ENCODE measurements at regions not wholly inside any gene's neighbourhood (a gene's known extent, or its start where the extent isn't known, plus 50 kb on each side); places are given as distances from the start of the nearest gene placed in this dataset.
"Not testable (repeated sequence)": the region's sequence is repeated elsewhere in the genome, so short reads cannot be mapped to it uniquely, and the experiment has no call there.

- H3K4me2 ChIP-seq (ENCODE audit: insufficient read depth, low read length, poor library complexity, severe bottlenecking), result no peak overlapping the region
- DNase-seq (ENCODE audit: low spot score), result no peak
- no peak overlapping the region for H2BK12ac ChIP-seq (ENCODE audit: low read length)
- no peak overlapping the region for H3K18ac ChIP-seq (ENCODE audit: low read length)
- H2AK5ac ChIP-seq (ENCODE audit: low read depth, low read length), result no peak overlapping the region
- no peak overlapping the region for H2BK120ac ChIP-seq (ENCODE audit: low read depth, low read length)
- H3K36me3 ChIP-seq (replicated peaks in 1 of 2; ENCODE audit: control insufficient read depth in 2 of 2, insufficient read depth in 2 of 2, low read length in 2 of 2), result no peaks in the 10 kb centered on the region
- no peaks in the 10 kb centered on the region for H3K79me1 ChIP-seq (ENCODE audit: low read depth, low read length)
- H3K4ac ChIP-seq (ENCODE audit: low read length), result no peak overlapping the region
- H3K9ac ChIP-seq (ENCODE audit: low read depth, low read length, poor library complexity), result no peak overlapping the region
- no peak overlapping the region for H3K23ac ChIP-seq (ENCODE audit: low read depth, low read length, poor library complexity)
- no peak overlapping the region for H3K27ac ChIP-seq (replicated peaks; ENCODE audit: low read length)
- H2BK5ac ChIP-seq (ENCODE audit: low read length), result no peak overlapping the region
- no peak overlapping the region for H3K14ac ChIP-seq (ENCODE audit: low read length)
- H3K4me3 ChIP-seq (ENCODE audit: low read length in 2 of 2), result no peak overlapping the region
- peak overlapping the region; percentile 55 for H2AFZ ChIP-seq (ENCODE audit: low read length)
- H4K91ac ChIP-seq (ENCODE audit: low read depth, low read length, poor library complexity), result no peak overlapping the region
- peaks cover 6 to 20% of the 10 kb centered on the region in 2 donors for H3K4me1 ChIP-seq (ENCODE audit: control insufficient read depth in 2 of 2, insufficient read depth in 1 of 2, low read depth in 1 of 2, low read length in 2 of 2)
- H3K9me3 ChIP-seq (replicated peaks in 1 of 2; ENCODE audit: control insufficient read depth in 2 of 2, insufficient read depth in 1 of 2, low read depth in 1 of 2, low read length in 2 of 2), result no peaks in the 10 kb centered on the region
- H4K8ac ChIP-seq (ENCODE audit: low read depth, low read length), result no peak overlapping the region
- WGBS, 2 donors (ENCODE audit: extremely low coverage in 2 of 2, insufficient read length in 2 of 2, insufficient replicate concordance in 1 of 2), result no CpG with 5 or more reads among the region's 2 CpGs
- H2BK15ac ChIP-seq (ENCODE audit: low read length), result no peak overlapping the region
- H3K27me3 ChIP-seq (ENCODE audit: control insufficient read depth in 3 of 3, insufficient read depth in 3 of 3, low read depth in 1 of 3, low read length in 3 of 3), result no peaks in the 10 kb centered on the region
Measured at GRCh38 chr15:35698966-35699575, 153.1 kb upstream of the DPH6 start.

- H3K18ac ChIP-seq (ENCODE audit: low read length); H3K27me3 ChIP-seq (ENCODE audit: control insufficient read depth in 3 of 3, insufficient read depth in 3 of 3, low read depth in 1 of 3, low read length in 3 of 3); H3K4ac ChIP-seq (ENCODE audit: low read length); H4K91ac ChIP-seq (ENCODE audit: low read depth, low read length, poor library complexity); H3K9ac ChIP-seq (ENCODE audit: low read depth, low read length, poor library complexity); H2BK15ac ChIP-seq (ENCODE audit: low read length); H2BK5ac ChIP-seq (ENCODE audit: low read length); H3K14ac ChIP-seq (ENCODE audit: low read length); H3K79me1 ChIP-seq (ENCODE audit: low read depth, low read length); H3K23ac ChIP-seq (ENCODE audit: low read depth, low read length, poor library complexity); H3K27ac ChIP-seq (replicated peaks; ENCODE audit: low read length); DNase-seq (ENCODE audit: low spot score); H2AK5ac ChIP-seq (ENCODE audit: low read depth, low read length); H4K8ac ChIP-seq (ENCODE audit: low read depth, low read length); H3K4me2 ChIP-seq (ENCODE audit: insufficient read depth, low read length, poor library complexity, severe bottlenecking); H3K36me3 ChIP-seq (replicated peaks in 1 of 2; ENCODE audit: control insufficient read depth in 2 of 2, insufficient read depth in 2 of 2, low read length in 2 of 2); H2BK120ac ChIP-seq (ENCODE audit: low read depth, low read length); H2BK12ac ChIP-seq (ENCODE audit: low read length); H3K9me3 ChIP-seq (replicated peaks in 1 of 2; ENCODE audit: control insufficient read depth in 2 of 2, insufficient read depth in 1 of 2, low read depth in 1 of 2, low read length in 2 of 2): not testable (repeated sequence)
- Histone ChIP-seq H3K4me3 (ENCODE audit: low read length in 2 of 2) (peak overlapping the region in 1 of 2 donors; percentile 35), H2AFZ (ENCODE audit: low read length) (peak overlapping the region; percentile 40), H3K4me1 (ENCODE audit: control insufficient read depth in 2 of 2, insufficient read depth in 1 of 2, low read depth in 1 of 2, low read length in 2 of 2) (peaks cover 6 to 23% of the 10 kb centered on the region in 2 donors)
- no CpG with 5 or more reads among the region's 5 CpGs for WGBS, 2 donors (ENCODE audit: extremely low coverage in 2 of 2, insufficient read length in 2 of 2, insufficient replicate concordance in 1 of 2)
Measured at GRCh38 chr15:35700091-35700593, 154.2 kb upstream of the DPH6 start.

- H3K27ac ChIP-seq (replicated peaks; ENCODE audit: low read length), result no peak overlapping the region
- no peak overlapping the region for H3K9ac ChIP-seq (ENCODE audit: low read depth, low read length, poor library complexity)
- H3K79me1 ChIP-seq (ENCODE audit: low read depth, low read length), result no peaks in the 10 kb centered on the region
- H3K27me3 ChIP-seq (ENCODE audit: control insufficient read depth in 3 of 3, insufficient read depth in 3 of 3, low read depth in 1 of 3, low read length in 3 of 3), result no peaks in the 10 kb centered on the region
- H3K14ac ChIP-seq (ENCODE audit: low read length), result no peak overlapping the region
- peaks cover 10 to 34% of the 10 kb centered on the region in 2 donors for H3K4me1 ChIP-seq (ENCODE audit: control insufficient read depth in 2 of 2, insufficient read depth in 1 of 2, low read depth in 1 of 2, low read length in 2 of 2)
- H3K4ac ChIP-seq (ENCODE audit: low read length), result no peak overlapping the region
- no peak overlapping the region for H2AFZ ChIP-seq (ENCODE audit: low read length)
- no peak overlapping the region for H3K4me3 ChIP-seq (ENCODE audit: low read length in 2 of 2)
- H3K23ac ChIP-seq (ENCODE audit: low read depth, low read length, poor library complexity), result no peak overlapping the region
- no peak overlapping the region for H2AK5ac ChIP-seq (ENCODE audit: low read depth, low read length)
- H2BK12ac ChIP-seq (ENCODE audit: low read length), result no peak overlapping the region
- H3K18ac ChIP-seq (ENCODE audit: low read length), result no peak overlapping the region
- no peak overlapping the region for H3K4me2 ChIP-seq (ENCODE audit: insufficient read depth, low read length, poor library complexity, severe bottlenecking)
- H3K36me3 ChIP-seq (replicated peaks in 1 of 2; ENCODE audit: control insufficient read depth in 2 of 2, insufficient read depth in 2 of 2, low read length in 2 of 2), result no peaks in the 10 kb centered on the region
- H3K9me3 ChIP-seq (replicated peaks in 1 of 2; ENCODE audit: control insufficient read depth in 2 of 2, insufficient read depth in 1 of 2, low read depth in 1 of 2, low read length in 2 of 2), result no peaks in the 10 kb centered on the region
- H2BK5ac ChIP-seq (ENCODE audit: low read length), result no peak overlapping the region
- H2BK15ac ChIP-seq (ENCODE audit: low read length), result no peak overlapping the region
- DNase-seq (ENCODE audit: low spot score), result no peak
- WGBS, 2 donors (ENCODE audit: extremely low coverage in 2 of 2, insufficient read length in 2 of 2, insufficient replicate concordance in 1 of 2), result no CpG with 5 or more reads among the region's 4 CpGs
- no peak overlapping the region for H4K91ac ChIP-seq (ENCODE audit: low read depth, low read length, poor library complexity)
- H4K8ac ChIP-seq (ENCODE audit: low read depth, low read length), result no peak overlapping the region
- no peak overlapping the region for H2BK120ac ChIP-seq (ENCODE audit: low read depth, low read length)
Measured at GRCh38 chr15:35701402-35702046, 155.6 kb upstream of the DPH6 start.

GRCh38 chr15:35702946-35703495, 157.1 kb upstream of the DPH6 start:
- H3K27ac ChIP-seq (replicated peaks; ENCODE audit: low read length), result no peak overlapping the region
- no CpG with 5 or more reads among the region's 3 CpGs for WGBS, 2 donors (ENCODE audit: extremely low coverage in 2 of 2, insufficient read length in 2 of 2, insufficient replicate concordance in 1 of 2)
- H4K8ac ChIP-seq (ENCODE audit: low read depth, low read length), result no peak overlapping the region
- H2BK120ac ChIP-seq (ENCODE audit: low read depth, low read length), result no peak overlapping the region
- H2BK15ac ChIP-seq (ENCODE audit: low read length), result no peak overlapping the region
- no peak overlapping the region for H3K4me3 ChIP-seq (ENCODE audit: low read length in 2 of 2)
- H2AFZ ChIP-seq (ENCODE audit: low read length), result peak overlapping the region; percentile 62
- H3K36me3 ChIP-seq (replicated peaks in 1 of 2; ENCODE audit: control insufficient read depth in 2 of 2, insufficient read depth in 2 of 2, low read length in 2 of 2), result no peaks in the 10 kb centered on the region
- H3K9ac ChIP-seq (ENCODE audit: low read depth, low read length, poor library complexity), result no peak overlapping the region
- peaks cover 7 to 34% of the 10 kb centered on the region in 2 donors for H3K4me1 ChIP-seq (ENCODE audit: control insufficient read depth in 2 of 2, insufficient read depth in 1 of 2, low read depth in 1 of 2, low read length in 2 of 2)
- no peaks in the 10 kb centered on the region for H3K27me3 ChIP-seq (ENCODE audit: control insufficient read depth in 3 of 3, insufficient read depth in 3 of 3, low read depth in 1 of 3, low read length in 3 of 3)
- H4K91ac ChIP-seq (ENCODE audit: low read depth, low read length, poor library complexity), result no peak overlapping the region
- H3K79me1 ChIP-seq (ENCODE audit: low read depth, low read length), result no peaks in the 10 kb centered on the region
- no peak overlapping the region for H2AK5ac ChIP-seq (ENCODE audit: low read depth, low read length)
- no peak overlapping the region for H2BK12ac ChIP-seq (ENCODE audit: low read length)
- H3K18ac ChIP-seq (ENCODE audit: low read length), result no peak overlapping the region
- H3K4ac ChIP-seq (ENCODE audit: low read length), result no peak overlapping the region
- H3K9me3 ChIP-seq (replicated peaks in 1 of 2; ENCODE audit: control insufficient read depth in 2 of 2, insufficient read depth in 1 of 2, low read depth in 1 of 2, low read length in 2 of 2), result no peaks in the 10 kb centered on the region
- no peak overlapping the region for H2BK5ac ChIP-seq (ENCODE audit: low read length)
- H3K14ac ChIP-seq (ENCODE audit: low read length), result no peak overlapping the region
- no peak overlapping the region for H3K4me2 ChIP-seq (ENCODE audit: insufficient read depth, low read length, poor library complexity, severe bottlenecking)
- H3K23ac ChIP-seq (ENCODE audit: low read depth, low read length, poor library complexity), result no peak overlapping the region
- no peak for DNase-seq (ENCODE audit: low spot score)
